Pancreas (tissue), 10 donors: ENCODE measurements at regions not wholly inside any gene's neighbourhood (a gene's known extent, or its start where the extent isn't known, plus 50 kb on each side); places are given as distances from the start of the nearest gene placed in this dataset.
A peak's percentile ranks its signal among the peaks of the same experiment; 100 is the strongest.

ENCODE experiments used
- ATAC-seq, 4 donors: fragments of 200-7000 bp; cut with Tn5 transposase; one replicate each; pipeline versions ENCODE4 v1.8.0 to v1.9.1; 2020; ENCODE audit warnings: mild to moderate bottlenecking in 4 of 4, moderate library complexity in 4 of 4
- DNase-seq, 6 donors: peaks; one replicate each; pipeline ENCODE4 v3.0.0-alpha.2; 2020
- FAIRE-seq: peaks from 2 replicates; lab custom pipeline; 2012; peaks lifted over from hg19 to GRCh38; lab: Jason Lieb, UNC
- H3K27ac ChIP-seq, 4 donors: fragments of 200-600 bp; sonication (generic); 1 replicate in 3 of 4; 2 replicates in 1 of 4; pipeline versions ENCODE4 v1.5.0 to v1.8.0; 2020
- H3K27me3 ChIP-seq, 4 donors: fragments of 200-600 bp; one replicate each; pipeline ENCODE4 v1.8.0; 2021
- H3K36me3 ChIP-seq, 3 donors: fragments of 200-600 bp; sonication (generic) in 1 of 3; one replicate each; pipeline versions ENCODE4 v1.5.0 to v1.8.0; 2020 to 2021
- H3K4me1 ChIP-seq, 3 donors: fragments of 200-600 bp; one replicate each; pipeline ENCODE4 v1.8.0; 2021
- H3K4me3 ChIP-seq, 4 donors: fragments of 200-600 bp; sonication (generic) in 2 of 4; one replicate each; pipeline versions ENCODE4 v1.5.0 to v1.8.0; 2020 to 2021
- H3K9me3 ChIP-seq, 4 donors: fragments of 200-600 bp; one replicate each; pipeline ENCODE4 v1.8.0; 2021
- WGBS, 2 donors: extraction: QIAGEN DNeasy Blood & Tissue Kit; methylation state at CpG; one replicate each; pipeline ENCODE4 v1.1.7; 2013; 5-methylcytosine and 5-hydroxymethylcytosine counted together
- intact Hi-C, 3 donors: fragments of 100-400 bp; cut with DNase I; formaldehyde crosslinking; loops; one replicate each; pipeline versions ENCODE4 v1.11.1 to v1.14.2; 2022
- TF ChIP-seq, protein P1 (sequence below), 4 donors: fragments of 200-600 bp; sonication (generic) in 3 of 4; IDR thresholded peaks; one replicate each; pipeline versions ENCODE4 v1.5.0 to v1.8.0; 2021; ENCODE audit warnings: antibody characterized with exemption in 4 of 4
- donor health status: healthy with polysubstance abuse.
- donor health status: DM: no; HTN: no; CAD: no; lungs with moderate emphysema.
- donor health status: DM: no; HTN: no; CAD: no.
- donor health status: control.
- donor health status: control.
- donor health status: Bipolar disorder and iron deficiency.
- donor health status: DM: yes; HTN: yes; CAD: no.
- donor health status: DM: no; HTN: no; CAD: no.
- donor health status: DM: no; HTN: no; CAD: no.
- donor health status: DM: yes; HTN: yes; CAD: no.

DNA sequence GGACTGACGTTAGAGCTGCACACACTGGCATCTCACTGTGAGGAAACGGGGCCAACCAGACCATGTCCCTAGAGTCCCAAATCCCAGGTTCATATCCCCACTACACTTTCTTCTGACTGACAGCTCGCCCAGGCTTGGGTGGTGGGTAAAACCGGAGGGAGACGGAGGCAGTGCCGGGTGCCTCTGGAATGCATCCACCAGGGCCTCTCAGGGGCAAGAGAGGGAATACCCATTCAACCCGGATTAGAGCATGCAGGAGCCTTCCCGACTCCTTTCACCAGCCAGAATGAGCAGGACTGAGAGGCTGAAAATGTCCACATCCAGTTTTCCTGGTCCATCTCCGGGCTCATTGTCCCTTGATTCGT is 297.2 kb downstream of the ADGRD1 start:
- intact Hi-C loops = no loop called here
- no peak for DNase-seq
- FAIRE-seq = no peak
- no peaks in the 10 kb centered on the region for H3K36me3 ChIP-seq
- ATAC-seq = no peak
- H3K4me3 ChIP-seq = no peak overlapping the region
- no peaks in the 10 kb centered on the region for H3K27me3 ChIP-seq
- TF ChIP-seq, protein P1, sequence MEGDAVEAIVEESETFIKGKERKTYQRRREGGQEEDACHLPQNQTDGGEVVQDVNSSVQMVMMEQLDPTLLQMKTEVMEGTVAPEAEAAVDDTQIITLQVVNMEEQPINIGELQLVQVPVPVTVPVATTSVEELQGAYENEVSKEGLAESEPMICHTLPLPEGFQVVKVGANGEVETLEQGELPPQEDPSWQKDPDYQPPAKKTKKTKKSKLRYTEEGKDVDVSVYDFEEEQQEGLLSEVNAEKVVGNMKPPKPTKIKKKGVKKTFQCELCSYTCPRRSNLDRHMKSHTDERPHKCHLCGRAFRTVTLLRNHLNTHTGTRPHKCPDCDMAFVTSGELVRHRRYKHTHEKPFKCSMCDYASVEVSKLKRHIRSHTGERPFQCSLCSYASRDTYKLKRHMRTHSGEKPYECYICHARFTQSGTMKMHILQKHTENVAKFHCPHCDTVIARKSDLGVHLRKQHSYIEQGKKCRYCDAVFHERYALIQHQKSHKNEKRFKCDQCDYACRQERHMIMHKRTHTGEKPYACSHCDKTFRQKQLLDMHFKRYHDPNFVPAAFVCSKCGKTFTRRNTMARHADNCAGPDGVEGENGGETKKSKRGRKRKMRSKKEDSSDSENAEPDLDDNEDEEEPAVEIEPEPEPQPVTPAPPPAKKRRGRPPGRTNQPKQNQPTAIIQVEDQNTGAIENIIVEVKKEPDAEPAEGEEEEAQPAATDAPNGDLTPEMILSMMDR (IDR thresholded peaks at IDR 0.05) = no peak
- WGBS, 2 donors = 67 to 70% methylated on average over 10 of the region's 10 CpGs
- H3K4me1 ChIP-seq = no peaks in the 10 kb centered on the region
- H3K27ac ChIP-seq = no peak overlapping the region
- no peaks in the 10 kb centered on the region for H3K9me3 ChIP-seq

DNA sequence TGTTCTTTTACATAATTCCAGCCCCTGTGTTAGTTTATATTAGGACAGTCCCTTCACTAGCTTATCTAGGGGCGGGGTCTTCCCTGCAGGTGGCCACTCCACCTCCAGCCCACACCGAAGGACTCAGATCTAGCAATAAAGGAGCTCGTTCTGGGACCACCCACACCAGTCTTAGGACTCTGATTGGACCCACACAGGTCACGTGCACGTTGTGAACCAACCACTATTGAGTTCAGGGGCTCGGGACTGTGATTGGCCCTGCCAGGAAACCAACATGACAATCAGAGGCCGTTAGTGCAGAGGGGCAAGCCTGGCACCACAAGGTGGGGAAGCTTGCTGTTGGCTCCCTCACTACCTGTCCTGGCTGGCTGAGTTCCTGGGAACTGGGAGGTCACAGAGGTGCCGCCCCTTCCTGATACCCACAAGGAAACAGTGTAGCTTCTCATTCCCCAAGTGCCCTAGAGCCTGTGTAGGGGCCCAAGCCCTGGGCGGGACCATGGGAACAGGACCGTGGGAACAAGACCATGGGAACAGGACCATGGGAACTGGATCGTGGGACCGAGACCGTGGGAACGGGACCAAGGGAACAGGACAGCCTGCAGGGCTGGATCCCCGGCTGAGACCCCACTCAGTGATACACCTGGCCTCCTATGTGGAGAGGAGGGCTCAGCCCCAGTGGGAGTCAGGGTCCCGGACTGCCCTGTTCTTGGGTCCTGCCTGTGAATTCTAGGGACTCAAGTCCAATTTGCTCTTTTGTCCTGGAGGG is 297.8 kb downstream of the ADGRD1 start:
- WGBS, 2 donors = 41% methylated on average over 16 of the region's 16 CpGs
- intact Hi-C loops = no loop called here
- DNase-seq (no peak), ATAC-seq (peak in 1 of 4 donors; percentile 34), FAIRE-seq (no peak)
- Histone ChIP-seq H3K9me3 (no peaks in the 10 kb centered on the region), H3K27me3 (no peaks in the 10 kb centered on the region), H3K27ac (no peak overlapping the region), H3K36me3 (no peaks in the 10 kb centered on the region), H3K4me3 (no peak overlapping the region), H3K4me1 (no peaks in the 10 kb centered on the region)
- TF ChIP-seq, protein P1 (IDR thresholded peaks at IDR 0.05) = no peak

DNA sequence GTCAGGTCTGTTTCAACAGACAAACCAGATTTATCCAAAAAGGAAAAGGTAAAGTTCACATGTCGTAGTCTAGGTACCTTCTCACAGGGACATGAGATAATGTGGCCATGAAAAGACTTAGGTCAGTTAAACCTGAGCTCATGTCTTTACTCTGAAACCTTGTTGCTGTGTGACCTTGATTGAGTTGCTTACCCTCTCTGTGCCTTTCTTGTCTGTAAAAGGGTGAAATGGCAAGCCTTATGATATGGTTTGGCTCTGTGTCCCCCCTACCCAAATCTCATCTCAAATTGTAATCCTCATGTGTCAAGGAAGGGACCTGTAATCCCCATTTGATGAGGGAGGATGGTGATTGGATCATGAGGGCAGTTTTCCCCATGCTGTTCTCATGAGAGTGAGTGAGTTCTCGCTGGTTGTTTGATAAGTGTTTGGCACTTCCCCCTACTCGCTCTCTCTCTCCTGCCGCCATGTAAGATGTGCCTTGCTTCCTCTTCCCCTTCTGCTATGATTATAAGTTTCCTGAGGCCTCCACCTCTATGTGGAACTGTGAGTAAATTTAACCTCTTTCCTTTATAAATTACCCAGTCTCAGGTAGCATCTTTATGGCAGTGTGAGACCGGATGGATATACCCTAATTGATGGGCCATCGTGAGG is 299.8 kb downstream of the ADGRD1 start:
- DNase-seq (no peak), ATAC-seq (no peak), FAIRE-seq (no peak)
- TF ChIP-seq, protein P1 (IDR thresholded peaks at IDR 0.05) = no peak
- H3K9me3 ChIP-seq = no peaks in the 10 kb centered on the region
- no peaks in the 10 kb centered on the region for H3K4me1 ChIP-seq
- H3K27ac ChIP-seq = no peak overlapping the region
- intact Hi-C loops = no loop called here
- no peak overlapping the region for H3K4me3 ChIP-seq
- WGBS, 2 donors = 62 to 73% methylated on average over 6 of the region's 6 CpGs
- H3K36me3 ChIP-seq = no peaks in the 10 kb centered on the region
- H3K27me3 ChIP-seq = no peaks in the 10 kb centered on the region

DNA sequence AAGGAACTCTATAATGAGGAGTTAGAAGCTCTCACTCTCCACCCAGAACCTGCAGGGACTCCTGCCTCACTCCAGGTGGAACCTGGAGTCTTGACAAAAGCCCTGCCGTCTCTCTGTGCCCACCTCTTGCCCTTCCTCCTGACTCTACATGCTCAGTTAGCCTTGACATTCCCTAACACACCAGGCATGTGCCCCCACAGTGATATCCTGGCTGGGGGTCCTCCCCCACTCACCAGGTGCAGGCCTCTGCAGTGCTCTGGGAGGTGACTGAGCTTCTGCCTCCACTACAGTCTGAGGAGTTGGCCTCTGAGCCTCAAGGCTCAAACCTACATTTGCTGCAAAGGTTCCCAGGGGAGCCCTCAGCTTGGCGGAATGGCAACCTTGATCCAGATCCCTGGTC is 300.7 kb downstream of the ADGRD1 start:
- no peaks in the 10 kb centered on the region for H3K4me1 ChIP-seq
- no peaks in the 10 kb centered on the region for H3K27me3 ChIP-seq
- whole genome bisulfite sequencing, 2 donors = 56 to 72% methylated on average over 2 of the region's 2 CpGs
- no peak for DNase-seq
- no peaks in the 10 kb centered on the region for H3K36me3 ChIP-seq
- intact Hi-C loops = no loop called here
- no peaks in the 10 kb centered on the region for H3K9me3 ChIP-seq
- no peak for FAIRE-seq
- no peak for ATAC-seq
- no peak overlapping the region for H3K27ac ChIP-seq
- H3K4me3 ChIP-seq = no peak overlapping the region
- TF ChIP-seq, protein P1 (IDR thresholded peaks at IDR 0.05) = no peak

DNA sequence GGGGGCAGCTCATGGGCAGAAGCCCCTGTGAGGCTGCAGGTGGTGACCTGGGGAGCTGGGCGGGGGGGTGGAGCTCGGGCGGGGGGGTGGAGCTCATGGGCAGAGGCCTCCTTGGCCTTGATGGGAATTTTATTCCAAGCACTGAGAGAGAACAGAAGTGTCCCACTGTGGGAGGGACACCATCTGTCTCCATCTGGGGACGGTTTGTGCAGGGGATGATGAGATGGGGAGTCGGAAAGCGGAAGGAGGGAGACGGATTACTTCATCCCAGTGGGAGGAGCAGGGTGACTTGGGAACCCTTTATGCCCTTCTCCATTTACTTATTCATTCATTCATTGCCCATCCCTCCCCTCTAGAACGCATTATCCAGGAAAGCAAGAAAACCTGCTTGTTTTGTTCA is 304.7 kb downstream of the ADGRD1 start:
- H3K9me3 ChIP-seq = no peaks in the 10 kb centered on the region
- H3K4me3 ChIP-seq = no peak overlapping the region
- no peak for DNase-seq
- H3K27ac ChIP-seq = no peak overlapping the region
- no peak for ATAC-seq
- 50 to 56% methylated on average over 8 of the region's 8 CpGs for WGBS, 2 donors
- TF ChIP-seq, protein P1 (IDR thresholded peaks at IDR 0.05) = no peak
- no peak for FAIRE-seq
- no peaks in the 10 kb centered on the region for H3K4me1 ChIP-seq
- intact Hi-C loops = no loop called here
- no peaks in the 10 kb centered on the region for H3K27me3 ChIP-seq
- H3K36me3 ChIP-seq = no peaks in the 10 kb centered on the region
